ENCODE measurements at regions not wholly inside any gene's neighbourhood (a gene's known extent, or its start where the extent isn't known, plus 50 kb on each side); places are given as distances from the start of the nearest gene placed in this dataset.

DNA sequence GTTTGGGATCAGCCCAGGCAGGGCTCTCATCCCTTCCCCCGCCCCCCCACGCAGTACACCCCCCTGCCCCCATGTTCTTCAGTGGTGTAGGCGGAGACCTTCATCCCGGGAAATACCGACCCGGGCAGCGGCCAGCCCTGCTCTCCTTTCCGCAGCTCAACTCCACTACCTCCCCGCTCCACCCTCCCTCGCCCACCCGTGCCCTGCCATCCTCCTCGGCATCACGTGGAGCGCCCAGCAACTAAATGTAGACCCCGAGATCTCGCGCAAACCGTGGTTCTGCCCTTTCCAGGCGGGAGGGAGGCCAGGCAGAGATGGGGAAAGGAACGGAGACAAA, 1932.2 kb upstream of the DEFB115 start:
- TF ChIP-seq, protein P1, sequence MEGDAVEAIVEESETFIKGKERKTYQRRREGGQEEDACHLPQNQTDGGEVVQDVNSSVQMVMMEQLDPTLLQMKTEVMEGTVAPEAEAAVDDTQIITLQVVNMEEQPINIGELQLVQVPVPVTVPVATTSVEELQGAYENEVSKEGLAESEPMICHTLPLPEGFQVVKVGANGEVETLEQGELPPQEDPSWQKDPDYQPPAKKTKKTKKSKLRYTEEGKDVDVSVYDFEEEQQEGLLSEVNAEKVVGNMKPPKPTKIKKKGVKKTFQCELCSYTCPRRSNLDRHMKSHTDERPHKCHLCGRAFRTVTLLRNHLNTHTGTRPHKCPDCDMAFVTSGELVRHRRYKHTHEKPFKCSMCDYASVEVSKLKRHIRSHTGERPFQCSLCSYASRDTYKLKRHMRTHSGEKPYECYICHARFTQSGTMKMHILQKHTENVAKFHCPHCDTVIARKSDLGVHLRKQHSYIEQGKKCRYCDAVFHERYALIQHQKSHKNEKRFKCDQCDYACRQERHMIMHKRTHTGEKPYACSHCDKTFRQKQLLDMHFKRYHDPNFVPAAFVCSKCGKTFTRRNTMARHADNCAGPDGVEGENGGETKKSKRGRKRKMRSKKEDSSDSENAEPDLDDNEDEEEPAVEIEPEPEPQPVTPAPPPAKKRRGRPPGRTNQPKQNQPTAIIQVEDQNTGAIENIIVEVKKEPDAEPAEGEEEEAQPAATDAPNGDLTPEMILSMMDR (IDR thresholded peaks at IDR 0.05; ENCODE audit: insufficient read depth, low read length, poor library complexity, severe bottlenecking) = no peak
- TF ChIP-seq EZH2phosphoT487 (conservative IDR thresholded peaks at IDR 0.05; ENCODE audit: low read length) = no peak
